ENCODE measurements at regions not wholly inside any gene's neighbourhood (a gene's known extent, or its start where the extent isn't known, plus 50 kb on each side); places are given as distances from the start of the nearest gene placed in this dataset.
"Not testable (repeated sequence)": the region's sequence is repeated elsewhere in the genome, so short reads cannot be mapped to it uniquely, and the experiment has no call there.

DNA sequence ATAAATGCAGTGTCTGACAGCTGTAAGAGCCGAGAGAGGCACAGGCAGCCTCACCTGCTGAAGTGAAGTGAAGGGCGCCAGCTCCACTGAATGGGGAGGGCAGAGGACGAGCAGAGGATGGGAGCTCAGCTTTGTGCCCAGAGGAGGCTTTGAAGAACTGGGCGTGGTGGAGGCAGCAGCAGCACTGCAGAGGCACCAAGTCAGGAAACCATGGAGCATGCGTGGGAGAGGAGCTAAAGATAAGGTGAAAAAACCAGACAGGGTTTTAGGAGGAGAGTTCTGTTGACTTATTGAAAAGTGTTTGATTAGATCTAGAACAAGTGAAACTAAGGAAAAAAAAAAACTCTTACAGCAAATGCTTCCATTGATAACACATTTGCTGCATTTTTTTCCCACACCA lies 216.4 kb downstream of the CXCL12 start:
- no peak for DNase-seq

DNA sequence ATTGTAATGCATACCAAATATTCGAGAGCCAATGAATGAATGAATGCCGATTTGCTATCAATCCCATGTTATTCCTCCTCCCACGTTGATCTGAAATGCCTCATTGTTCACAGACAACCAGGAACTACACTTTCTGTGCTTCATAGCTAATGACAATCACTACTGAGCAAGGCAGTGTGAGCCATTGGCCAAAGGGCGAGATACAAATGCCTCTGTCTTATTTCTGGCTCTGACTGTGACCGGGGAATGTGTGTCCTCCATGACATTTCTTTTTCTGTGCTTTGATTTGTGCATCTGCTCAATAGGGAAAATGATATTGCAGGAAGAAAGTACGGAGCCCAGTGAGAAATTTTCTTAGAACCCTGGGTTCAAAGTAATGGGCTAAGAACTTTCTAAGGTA lies 217.1 kb downstream of the CXCL12 start:
- no peak for DNase-seq

DNA sequence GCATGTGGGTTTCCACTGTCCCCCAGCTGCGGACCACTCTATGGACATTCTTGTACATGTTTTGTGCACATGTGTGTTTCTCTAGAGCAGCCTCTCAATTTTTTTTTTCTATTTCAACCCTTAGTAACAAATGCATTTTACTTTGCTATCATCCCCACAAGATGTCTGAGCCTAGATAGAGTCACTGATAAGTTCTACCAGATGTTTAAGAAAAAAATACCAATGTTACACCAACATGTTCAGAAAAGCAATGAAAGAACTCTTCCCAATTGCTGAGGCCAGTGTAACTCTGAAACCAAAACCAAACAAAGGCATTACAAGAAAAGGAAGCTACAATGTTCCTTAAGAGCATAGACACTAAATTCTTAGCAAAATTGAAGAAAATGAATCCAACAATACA lies 218.5 kb downstream of the CXCL12 start:
- DNase-seq: no peak

DNA sequence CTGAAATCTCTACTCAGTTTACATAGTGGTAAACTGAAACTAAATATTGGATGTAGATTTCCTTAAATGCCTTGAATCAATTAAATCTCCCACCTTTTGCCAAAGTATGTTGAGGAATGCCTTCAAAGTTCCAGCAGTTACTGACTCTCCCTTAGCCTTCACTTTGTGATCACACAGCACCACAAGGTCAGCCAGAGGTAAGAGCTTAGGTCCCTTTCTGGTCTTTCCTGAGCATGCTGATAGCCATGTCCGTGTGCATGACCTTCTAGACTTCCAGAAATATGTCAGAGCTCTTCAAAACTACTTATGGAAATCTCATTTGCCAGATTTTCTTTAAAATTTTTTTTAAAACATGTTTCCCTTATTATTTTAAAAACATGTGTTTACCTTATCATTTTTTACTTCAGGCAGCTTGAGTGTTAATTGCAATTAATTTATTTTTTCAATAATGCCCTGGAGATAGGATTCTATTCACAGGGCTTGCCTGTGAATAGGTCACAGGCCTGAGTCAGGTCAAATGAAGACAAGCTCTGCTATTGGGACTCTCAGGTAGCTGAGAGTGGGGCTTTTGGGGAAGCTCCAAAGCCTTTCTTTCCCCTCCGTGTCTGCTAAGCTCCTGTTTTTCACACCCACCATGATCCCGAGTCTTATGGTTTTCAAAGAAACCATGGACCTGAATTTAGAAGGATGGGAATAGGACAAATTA lies 220.5 kb downstream of the CXCL12 start:
- DNase-seq: no peak

DNA sequence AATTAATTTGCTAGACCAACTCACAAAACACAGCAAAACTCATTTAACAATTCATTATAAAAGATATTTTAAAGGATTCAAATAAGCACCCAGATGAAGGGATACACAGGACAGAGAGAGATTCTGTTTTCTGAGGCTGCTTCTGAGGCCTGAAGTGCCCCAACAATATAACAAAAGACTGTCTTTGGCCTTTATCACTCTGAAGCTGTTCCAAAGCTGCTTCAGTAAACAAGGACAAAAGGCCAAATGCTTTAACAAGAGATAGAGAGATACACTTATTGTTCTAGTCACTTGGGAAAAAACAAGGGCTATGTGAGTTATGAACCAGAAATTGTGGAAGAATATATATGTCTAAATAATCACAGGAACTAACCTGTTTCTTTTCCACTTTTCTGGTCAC lies 223.7 kb downstream of the CXCL12 start:
- DNase-seq: no peak

DNA sequence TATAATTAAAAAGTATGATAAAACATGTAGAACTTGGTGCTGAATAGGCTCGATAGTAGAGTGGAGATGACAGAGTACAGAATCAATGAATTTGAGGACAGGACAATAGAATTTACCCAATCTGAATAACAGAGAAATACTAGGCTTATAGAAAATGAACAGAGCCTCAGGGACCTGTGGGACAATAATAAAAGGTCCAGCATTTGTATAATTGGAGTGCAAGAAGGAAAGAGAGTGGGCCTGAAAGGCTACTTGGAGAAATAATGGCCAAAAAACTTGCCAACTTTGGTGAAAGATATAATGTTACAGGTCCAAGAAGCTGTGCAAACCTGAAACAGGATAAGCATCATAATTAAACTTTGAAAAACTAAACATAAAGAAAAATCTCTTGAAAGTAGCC lies 227.3 kb downstream of the CXCL12 start:
- DNase-seq: no peak

DNA sequence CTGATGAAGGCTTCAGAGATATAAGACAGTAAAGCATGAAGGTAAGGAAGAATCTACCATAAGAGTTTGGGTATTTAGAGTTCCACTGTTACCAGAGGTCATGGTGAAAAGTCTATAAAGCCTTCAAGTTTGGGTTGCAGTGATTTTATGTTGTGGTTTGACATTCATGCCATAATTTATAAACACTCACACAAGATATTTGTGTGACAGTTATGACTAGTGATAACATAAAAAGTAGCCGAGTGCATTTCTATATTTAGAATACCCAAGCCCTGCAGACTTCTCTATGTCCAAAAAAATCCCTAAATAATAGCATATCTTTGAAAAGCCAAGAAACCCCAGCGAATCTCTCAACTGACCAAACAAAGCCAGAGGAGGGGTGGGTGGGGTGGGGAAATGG lies 229.9 kb downstream of the CXCL12 start:
- DNase-seq: no peak

DNA sequence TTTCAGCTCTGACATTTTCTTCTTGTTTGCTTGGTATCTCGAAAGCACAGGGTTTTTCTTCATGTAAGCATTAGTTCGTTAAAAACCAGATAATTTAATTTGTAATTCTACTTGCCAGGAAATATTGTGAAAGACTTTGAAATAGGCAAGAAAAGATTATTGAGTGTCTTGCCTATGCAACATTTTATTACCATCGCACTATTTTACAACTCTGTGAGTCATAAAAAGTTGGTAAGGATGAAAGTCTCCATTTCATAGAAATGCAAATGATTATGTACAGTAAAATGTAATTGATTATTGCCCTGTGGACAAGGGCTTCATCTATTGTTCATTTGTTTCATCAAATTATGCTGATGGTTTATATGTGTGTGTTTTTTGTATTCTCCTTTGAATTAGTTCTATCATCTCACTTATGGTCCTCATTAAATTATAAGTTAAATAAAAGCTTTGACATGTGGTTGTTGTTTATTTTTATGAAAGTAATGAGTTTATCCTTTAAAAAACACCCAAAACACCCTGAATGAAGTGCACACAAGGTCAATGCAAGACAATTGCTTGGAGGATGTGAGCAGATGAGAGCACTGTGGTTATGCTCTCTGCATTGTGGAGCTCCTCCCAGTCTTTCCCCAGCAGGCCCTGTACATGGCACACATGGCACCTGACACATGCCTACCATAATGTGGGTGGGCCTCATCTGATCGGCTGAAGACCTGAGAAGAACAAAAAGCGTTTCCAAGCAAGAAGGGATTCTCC lies 230.8 kb downstream of the CXCL12 start:
- DNase-seq: no peak

DNA sequence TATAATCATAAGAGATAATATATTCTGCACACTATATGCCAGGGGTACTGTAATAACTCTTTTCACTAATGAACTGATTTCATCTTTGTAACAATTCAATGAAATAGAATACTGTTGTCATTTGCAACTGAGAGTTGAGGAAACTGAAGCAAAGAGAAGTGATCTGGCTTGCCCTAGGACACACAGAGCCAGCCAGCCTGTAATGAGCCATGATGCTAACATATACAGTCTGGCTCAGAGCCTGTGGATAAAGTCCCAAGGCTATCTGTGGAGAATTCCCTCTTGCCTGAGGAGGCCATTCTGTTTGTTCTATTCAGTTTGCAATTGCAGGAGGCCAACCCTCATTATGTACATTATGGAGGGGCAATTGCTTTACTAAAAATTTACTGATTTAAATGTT lies 241.3 kb downstream of the CXCL12 start:
- DNase-seq: no peak

DNA sequence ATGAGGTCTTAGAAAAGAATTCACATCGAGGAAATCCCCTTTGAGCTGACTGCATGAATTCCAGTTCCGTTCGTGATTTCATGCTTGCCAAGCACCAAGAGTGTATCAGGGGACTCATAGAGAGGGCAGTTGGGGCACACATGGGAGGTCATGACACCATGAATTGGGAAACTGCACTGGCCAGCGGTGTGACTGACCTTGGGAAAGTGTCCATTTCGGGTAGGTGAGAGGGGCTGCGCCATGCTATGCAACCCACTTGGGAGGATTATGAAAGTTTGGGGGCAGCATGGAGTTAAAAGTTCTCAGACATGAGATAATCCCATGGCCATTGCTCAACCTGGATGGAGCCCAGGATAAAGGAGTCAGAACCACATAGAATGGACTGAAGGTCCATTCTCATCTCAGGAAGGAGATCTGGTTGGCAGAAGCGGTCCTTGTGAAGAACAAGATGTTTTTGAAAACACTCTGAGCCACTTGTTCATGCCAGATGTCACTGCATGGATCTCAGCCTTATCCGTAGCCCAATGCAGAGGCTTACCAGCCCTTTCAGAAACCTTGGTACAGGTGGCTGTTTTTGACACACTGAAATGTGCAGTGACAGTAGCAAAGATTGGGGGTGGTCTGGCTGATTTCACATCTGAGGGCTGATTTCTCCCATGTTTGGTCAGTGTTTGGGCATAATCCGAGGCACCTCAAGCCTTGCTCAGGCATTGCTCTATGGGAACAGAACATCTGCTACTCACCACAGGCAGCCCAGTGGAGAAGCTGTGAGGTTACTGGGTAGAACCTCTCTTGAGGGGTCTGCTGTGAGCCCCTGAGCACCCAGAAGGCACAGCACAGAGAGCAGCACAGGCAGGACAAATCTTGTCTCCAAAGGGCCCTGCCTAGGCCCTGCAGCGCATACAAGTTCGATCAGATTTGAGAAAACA lies 252.3 kb downstream of the CXCL12 start:
- DNase-seq: no peak

DNA sequence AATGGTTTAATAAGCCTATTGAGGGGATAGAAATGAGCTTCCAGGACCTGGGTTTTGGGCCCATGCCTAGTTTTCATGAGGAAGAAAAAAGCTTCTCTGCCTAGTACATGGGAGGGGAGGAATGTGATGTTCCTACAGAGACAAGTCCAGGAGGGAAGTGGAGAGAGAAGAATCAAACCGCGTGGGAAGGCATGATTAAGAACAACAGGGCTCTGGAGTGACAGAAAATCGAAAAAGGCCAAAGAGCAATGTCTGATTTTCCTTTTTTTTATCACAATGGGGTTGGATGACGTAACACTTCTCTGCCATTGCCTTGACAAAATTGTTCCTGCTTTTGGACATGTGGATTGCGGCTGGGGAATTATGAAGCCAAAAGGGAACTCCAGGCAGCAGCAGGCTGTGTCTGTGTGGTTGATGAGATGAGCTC lies 258.6 kb downstream of the CXCL12 start:
- DNase-seq: no peak

DNA sequence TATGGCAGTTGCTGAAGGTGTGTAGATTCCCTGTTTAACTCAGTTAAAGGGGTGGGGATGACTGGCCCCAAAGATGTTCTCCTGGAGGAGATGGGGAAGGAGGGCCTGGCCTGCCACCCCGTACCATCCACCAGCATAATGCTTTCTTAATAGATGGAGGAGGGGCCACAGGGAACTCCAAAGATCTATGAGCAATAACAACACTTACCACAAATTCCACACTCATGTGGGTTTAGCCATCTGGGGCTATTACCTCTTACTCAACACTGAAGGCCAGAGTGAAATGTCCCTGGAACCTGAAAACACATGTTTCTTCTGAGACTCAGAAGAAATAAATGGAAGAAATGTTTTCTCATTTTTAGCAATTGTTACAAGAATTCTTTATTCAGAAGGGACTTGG lies 259.0 kb downstream of the CXCL12 start:
- DNase-seq: no peak

DNA sequence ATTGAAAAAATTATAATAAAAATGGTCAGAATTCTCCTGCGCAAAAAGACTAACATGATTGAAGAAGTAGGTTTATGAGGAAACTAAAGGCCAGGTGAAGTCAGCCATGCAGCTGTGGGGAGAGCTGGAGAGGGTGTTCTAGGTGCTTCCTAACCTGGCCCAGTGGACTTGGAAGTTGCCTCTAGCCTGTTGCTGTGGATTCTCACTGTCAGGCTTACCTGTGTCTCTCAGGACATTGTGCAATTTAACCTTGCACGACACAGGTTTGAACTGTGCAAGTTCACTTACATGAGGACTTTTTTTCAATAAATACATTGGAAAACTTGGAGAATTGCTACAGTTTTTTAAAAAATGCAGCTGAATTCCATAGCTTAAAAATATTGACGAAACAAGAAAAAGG lies 266.4 kb downstream of the CXCL12 start:
- DNase-seq: no peak

DNA sequence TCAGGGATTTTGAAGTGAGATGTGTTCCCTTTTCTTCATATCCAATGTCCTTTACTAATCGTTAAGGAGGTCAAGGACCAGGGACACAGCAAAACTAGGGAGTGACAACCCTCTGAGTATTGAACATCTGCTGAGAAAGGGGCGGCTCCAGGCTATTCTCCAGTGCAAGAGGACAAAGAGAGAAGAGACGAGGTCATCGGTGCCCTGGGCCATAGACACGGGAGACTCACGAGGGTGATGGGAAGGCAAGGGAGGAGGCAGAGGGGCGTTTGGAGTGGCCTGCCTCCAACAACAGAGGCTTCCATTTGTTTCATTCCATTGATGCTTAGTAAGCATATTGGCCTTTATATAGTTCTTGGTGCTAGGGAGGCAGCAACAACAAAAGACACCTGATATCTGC lies 268.4 kb downstream of the CXCL12 start:
- no peak for DNase-seq

DNA sequence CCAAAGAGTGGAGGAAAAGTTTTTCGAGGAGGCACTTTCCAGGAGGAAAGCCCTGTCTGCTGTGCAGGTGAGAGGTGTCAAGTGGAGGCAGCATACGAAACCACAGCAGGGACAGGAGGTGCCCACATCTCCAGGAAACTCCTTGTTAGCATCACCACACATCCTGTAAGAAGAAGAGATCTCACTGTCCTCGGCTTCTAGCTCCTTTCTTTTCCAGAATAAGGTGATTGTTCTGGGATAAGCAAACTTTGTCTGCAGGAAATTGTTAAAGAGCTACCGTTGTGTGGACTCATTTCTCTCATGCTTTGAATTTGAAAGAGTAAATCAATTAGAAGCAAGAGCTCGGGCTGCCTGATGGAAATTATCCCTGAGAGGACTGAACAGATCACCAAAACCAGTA lies 269.4 kb downstream of the CXCL12 start:
- DNase-seq: no peak

DNA sequence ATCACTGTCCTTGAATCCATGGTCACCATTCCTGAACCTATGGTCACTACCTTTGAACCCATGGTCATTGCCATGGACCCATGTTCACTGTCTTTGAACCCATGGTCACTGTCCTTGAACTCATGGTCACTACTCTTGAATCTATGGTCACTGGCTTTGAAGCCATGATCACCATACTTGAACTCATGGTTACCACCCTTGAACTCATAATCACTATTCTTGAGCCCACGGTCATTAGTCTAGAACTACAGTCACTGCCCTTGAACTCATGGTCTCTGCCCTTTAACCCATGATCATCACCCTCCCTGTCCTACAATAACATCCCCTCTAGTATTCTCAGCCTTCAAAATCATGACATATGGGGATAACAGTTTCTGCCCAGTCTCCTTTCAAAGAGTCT lies 270.5 kb downstream of the CXCL12 start:
- no peak for DNase-seq

DNA sequence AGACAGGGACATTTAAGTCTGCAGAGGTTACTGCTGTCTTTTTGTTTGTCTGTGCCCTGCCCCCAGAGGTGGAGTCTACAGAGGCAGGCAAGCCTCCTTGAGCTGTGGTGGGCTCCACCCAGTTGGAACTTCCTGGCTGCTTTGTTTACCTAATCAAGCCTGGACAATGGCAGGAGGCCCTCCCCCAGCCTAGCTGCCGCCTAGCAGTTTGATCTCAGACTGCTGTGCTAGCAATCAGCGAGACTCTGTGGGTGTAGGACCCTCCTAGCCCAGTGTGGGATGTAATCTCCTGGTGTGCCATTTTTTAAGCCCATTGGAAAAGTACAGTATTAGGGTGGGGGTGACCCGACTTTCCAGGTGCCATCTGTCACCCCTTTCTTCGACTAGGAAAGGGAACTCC lies 272.6 kb downstream of the CXCL12 start:
- DNase-seq: not testable (repeated sequence)

DNA sequence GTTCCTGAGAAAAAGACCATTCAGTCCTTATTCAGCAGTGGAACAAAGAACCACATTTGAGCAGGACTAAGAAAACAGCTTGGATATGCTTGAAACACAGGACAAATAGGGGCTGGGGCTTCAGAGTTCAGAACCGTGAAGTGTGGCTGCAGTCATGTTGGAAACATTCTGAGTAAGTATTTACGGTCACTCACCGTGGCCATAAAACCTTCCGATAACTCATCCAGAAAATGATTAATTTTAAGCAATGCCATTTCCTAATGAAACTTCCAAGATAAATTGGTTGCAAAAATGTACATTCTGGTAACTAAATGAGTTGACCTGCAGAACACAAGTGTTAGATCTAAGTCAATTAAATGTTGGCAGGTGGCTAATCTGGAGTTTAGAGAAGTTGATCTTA lies 279.2 kb downstream of the CXCL12 start:
- no peak for DNase-seq

DNA sequence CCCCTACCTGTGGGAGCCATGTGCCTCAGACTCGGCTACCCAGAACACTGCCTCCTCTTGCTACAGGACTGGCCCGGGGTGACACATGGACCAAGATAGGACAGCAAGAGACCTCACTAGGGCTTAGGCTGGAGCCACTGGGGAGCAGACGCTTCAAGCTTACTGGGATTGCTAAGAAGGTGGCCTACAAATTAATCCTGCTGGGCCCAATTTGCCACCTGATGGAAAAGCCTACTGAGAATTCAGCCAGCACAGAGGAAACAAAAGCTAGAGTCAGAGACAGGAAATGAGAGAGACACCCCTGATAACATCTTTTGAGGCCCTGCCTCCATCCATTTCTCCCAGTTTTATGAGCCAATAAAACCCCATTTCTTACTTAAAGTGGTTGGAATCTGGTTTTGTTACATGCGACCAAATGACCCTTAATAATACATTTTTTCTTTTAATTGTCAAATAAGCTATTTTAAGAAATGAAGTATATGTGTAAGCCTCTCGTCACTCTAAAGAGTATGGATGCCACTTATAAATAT lies 282.1 kb downstream of the CXCL12 start:
- DNase-seq: no peak

DNA sequence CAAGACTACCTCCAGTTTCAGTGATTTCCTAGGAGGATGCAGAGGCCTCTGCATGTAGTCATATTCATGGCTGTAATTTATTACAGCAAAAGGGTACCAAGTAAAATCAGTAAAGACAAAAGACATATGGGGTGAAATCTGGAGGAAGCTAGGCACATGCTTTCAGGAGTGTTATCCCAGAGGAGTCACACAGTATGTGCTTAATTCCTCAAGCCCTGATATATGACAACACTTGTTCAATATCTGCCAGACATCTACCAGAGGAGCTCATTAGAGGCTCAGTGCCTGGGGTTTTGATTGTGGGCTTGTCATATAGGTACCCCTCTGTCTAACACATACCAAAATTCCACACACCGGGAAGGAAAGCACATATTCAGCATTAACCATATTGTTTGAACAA lies 283.8 kb downstream of the CXCL12 start:
- no peak for DNase-seq

DNA sequence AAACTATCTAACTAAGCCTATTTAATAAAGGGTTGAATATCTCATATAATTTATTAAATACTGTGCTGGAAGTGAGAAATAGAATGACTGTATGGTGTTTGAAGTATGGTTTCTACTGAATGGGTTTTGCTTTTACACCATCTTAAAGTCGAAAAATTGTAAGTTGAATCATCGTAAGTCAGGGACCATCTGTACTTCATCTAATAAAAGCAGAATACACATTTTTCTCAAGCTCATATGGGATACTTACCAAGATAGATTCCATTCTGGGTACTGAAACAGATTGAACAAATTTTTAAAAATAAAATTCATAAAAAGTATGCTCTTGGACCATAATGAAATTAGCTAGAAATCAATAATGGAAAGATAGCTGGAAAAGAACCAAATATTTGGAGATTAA lies 285.4 kb downstream of the CXCL12 start:
- no peak for DNase-seq

DNA sequence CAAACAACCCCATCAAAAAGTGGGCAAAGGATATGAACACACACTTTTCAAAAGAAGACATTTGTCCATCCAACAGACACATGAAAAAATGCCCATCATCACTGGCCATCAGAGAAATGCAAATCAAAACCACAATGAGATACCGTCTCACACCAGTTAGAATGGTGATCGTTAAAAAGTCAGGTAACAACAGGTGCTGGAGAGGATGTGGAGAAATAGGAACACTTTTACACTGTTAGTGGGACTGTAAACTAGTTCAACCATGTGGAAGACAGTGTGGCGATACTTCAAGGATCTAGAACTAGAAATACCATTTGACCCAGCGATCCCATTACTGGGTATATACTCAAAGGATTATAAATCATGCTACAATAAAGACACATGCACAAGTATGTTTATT lies 288.7 kb downstream of the CXCL12 start:
- not testable (repeated sequence) for DNase-seq

DNA sequence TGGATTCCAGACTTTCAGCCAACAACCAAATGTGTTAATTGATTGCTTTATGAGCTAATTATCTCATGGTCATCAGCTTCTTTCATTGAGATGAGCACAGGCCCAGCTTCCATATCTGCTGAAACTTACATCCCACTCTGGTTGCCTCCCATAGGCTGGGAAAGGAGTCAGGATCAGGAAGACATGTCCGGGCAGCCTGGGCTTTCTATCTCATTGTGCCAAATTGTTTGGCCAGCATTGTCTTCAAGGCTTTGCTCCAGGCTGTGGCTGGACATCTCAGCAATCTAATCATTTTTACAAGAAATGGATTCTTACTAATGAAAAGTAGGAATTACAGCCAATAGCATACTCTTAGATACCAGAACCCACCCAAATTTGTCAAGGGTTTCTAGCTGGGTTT lies 295.2 kb downstream of the CXCL12 start:
- no peak for DNase-seq

Data from suppressor macrophage (primary cell).